Dedifferentiated amniotic fluid mesenchymal stem cell (primary cell): ENCODE measurements at regions not wholly inside any gene's neighbourhood (a gene's known extent, or its start where the extent isn't known, plus 50 kb on each side); places are given as distances from the start of the nearest gene placed in this dataset.

ENCODE experiments used
- DNase-seq: peaks from one replicate; pipeline ENCODE4 v3.0.0-alpha.2; 2016; ENCODE audit errors: extremely low spot score

- DNase-seq: no peak
These were observed 138.9 kb downstream of the PTH2R start for GRCh38 chr2:208545403-208546042.

GRCh38 chr2:208546107-208546506 is 139.5 kb downstream of the PTH2R start:
- no peak for DNase-seq

GRCh38 chr2:208546860-208547650 is 140.5 kb downstream of the PTH2R start:
- DNase-seq: no peak

- DNase-seq: no peak
These were observed 142.1 kb downstream of the PTH2R start for GRCh38 chr2:208548700-208549099.

GRCh38 chr2:208549546-208550158 is 143.1 kb downstream of the PTH2R start:
- DNase-seq: no peak

GRCh38 chr2:208552943-208553342 is 146.4 kb downstream of the PTH2R start:
- no peak for DNase-seq

- no peak for DNase-seq
These were observed 150.4 kb downstream of the PTH2R start for GRCh38 chr2:208556983-208557484.

- DNase-seq: no peak
These were observed 159.3 kb downstream of the PTH2R start for GRCh38 chr2:208565690-208566416.

GRCh38 chr2:208568203-208568602 is 161.6 kb downstream of the PTH2R start:
- no peak for DNase-seq

GRCh38 chr2:208570066-208570465 is 163.5 kb downstream of the PTH2R start:
- no peak for DNase-seq

- DNase-seq: no peak
These were observed 164.5 kb downstream of the PTH2R start for GRCh38 chr2:208570851-208571763.

GRCh38 chr2:208571764-208572131 is 165.2 kb downstream of the PTH2R start:
- DNase-seq: no peak

- no peak for DNase-seq
These were observed 167.0 kb downstream of the PTH2R start for GRCh38 chr2:208573569-208573968.

- DNase-seq: no peak
These were observed 173.1 kb downstream of the PTH2R start for GRCh38 chr2:208579678-208580077.

GRCh38 chr2:208584378-208584985 is 177.9 kb downstream of the PTH2R start:
- no peak for DNase-seq

- DNase-seq: no peak
These were observed 179.9 kb downstream of the PTH2R start for GRCh38 chr2:208586516-208586915.

GRCh38 chr2:208594642-208595385 is 188.2 kb downstream of the PTH2R start:
- no peak for DNase-seq

- no peak for DNase-seq
These were observed 189.0 kb downstream of the PTH2R start for GRCh38 chr2:208595386-208596275.

GRCh38 chr2:208607694-208608093 is 201.1 kb downstream of the PTH2R start:
- DNase-seq: no peak
